ENCODE measurements at regions not wholly inside any gene's neighbourhood (a gene's known extent, or its start where the extent isn't known, plus 50 kb on each side); places are given as distances from the start of the nearest gene placed in this dataset.

GRCh38 chr14:66015071-66015780, 470.9 kb upstream of the CCDC196 start:
- TF ChIP-seq CTCF (conservative IDR thresholded peaks at IDR 0.05; ENCODE audit: low read depth, low read length) (no peak), EZH2 (IDR thresholded peaks at IDR 0.05; ENCODE audit: borderline replicate concordance, low read depth, low read length, poor library complexity, severe bottlenecking) (no peak)
